ENCODE measurements at regions not wholly inside any gene's neighbourhood (a gene's known extent, or its start where the extent isn't known, plus 50 kb on each side); places are given as distances from the start of the nearest gene placed in this dataset.

- Histone ChIP-seq H3K4me1 (0 out of 3 replicates have a peak, but pooled peaks cover under 1% of the 10 kb centered on the region), H3K27ac (no peak overlapping the region), H3K4me3 (no peak overlapping the region), H3K9me3 (peaks cover 12% of the 10 kb centered on the region; the same call in 2 of the 3 replicates), H3K4me2 (no peak overlapping the region)
- ChIA-PET POLR2A (no interaction called here), CTCF (no interaction called here)
- DNase-seq (ENCODE audit: low read depth in 1 of 2, low spot score in 1 of 2) (no peak), ATAC-seq (no peak), FAIRE-seq (no peak)
- TF ChIP-seq JUN (IDR thresholded peaks at IDR 0.05) (no peak), CEBPB (IDR thresholded peaks at IDR 0.05) (no peak), HEYL (CRISPR knock-in tag; IDR thresholded peaks at IDR 0.05) (no peak), HOXB13 (CRISPR knock-in tag; IDR thresholded peaks at IDR 0.05; ENCODE audit: low read depth) (no peak), GATA3 (IDR thresholded peaks at IDR 0.05; ENCODE audit: borderline replicate concordance) (no peak), EP300 (IDR thresholded peaks at IDR 0.05) (no peak), RNF2 (IDR thresholded peaks at IDR 0.05; ENCODE audit: borderline replicate concordance, low read depth) (no peak), NPAS2 (CRISPR knock-in tag; IDR thresholded peaks at IDR 0.05; ENCODE audit: borderline replicate concordance) (no peak), HOXA7 (CRISPR knock-in tag; IDR thresholded peaks at IDR 0.05) (no peak), HOXB5 (CRISPR knock-in tag; IDR thresholded peaks at IDR 0.05) (no peak), MAFK (IDR thresholded peaks at IDR 0.05; ENCODE audit: partially characterized antibody) (no peak), PBX3 (IDR thresholded peaks at IDR 0.05) (no peak), MYC (IDR thresholded peaks at IDR 0.05; ENCODE audit: borderline replicate concordance, low read length) (no peak)
These were observed 191.7 kb upstream of the TCF21 start for GRCh38 chr6:133697185-133697584.

DNA sequence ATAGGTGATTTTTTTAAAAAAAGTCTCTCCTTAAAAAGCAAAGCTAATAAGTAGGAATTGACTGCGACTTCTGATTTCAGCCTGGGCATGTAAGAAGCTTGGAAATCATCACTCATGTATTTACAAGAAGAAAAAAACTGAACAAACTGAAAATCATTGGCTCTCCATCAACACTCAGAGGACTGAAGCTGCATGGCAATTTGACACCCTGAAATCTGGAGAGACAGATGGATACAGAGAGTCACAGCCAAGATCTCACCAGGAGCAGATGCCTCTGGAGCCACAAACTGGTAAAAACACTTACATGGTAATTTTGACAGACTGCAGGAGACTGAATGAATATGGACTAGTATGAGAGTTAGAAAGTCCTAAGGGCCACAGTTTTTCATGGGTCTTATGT lies 191.2 kb upstream of the TCF21 start:
- FAIRE-seq (no peak), ATAC-seq (no peak), DNase-seq (ENCODE audit: low read depth in 1 of 2, low spot score in 1 of 2) (no peak)
- Histone ChIP-seq H3K27ac (peak overlapping the region in 1 of 2 experiments; percentile 5; a peak in 2 of 6 replicates), H3K4me3 (no peak overlapping the region), H3K4me2 (no peak overlapping the region), H3K4me1 (0 out of 3 replicates have a peak, but pooled peaks cover 4% of the 10 kb centered on the region), H3K9me3 (peaks cover 9% of the 10 kb centered on the region; the same call in 2 of the 3 replicates)
- TF ChIP-seq CEBPB (IDR thresholded peaks at IDR 0.05), result no peak
- no peak for TF ChIP-seq PBX3 (IDR thresholded peaks at IDR 0.05)
- TF ChIP-seq NR3C1 (IDR thresholded peaks at IDR 0.05), result no peak
- TF ChIP-seq RNF2 (IDR thresholded peaks at IDR 0.05; ENCODE audit: borderline replicate concordance, low read depth), result no peak
- TF ChIP-seq ZFP36 (IDR thresholded peaks at IDR 0.05; ENCODE audit: borderline replicate concordance, partially characterized antibody), result no peak
- TF ChIP-seq HDAC2 (IDR thresholded peaks at IDR 0.05), result no peak
- CTCF ChIA-PET, result no interaction called here
- POLR2A ChIA-PET, result no interaction called here
- WGBS (ENCODE audit: missing lambda C conversion rate), result 83% methylated on average over 1 of the region's 1 CpG

- Histone ChIP-seq H3K4me1 (0 out of 3 replicates have a peak, but pooled peaks cover 4% of the 10 kb centered on the region), H3K9me3 (peaks cover 9% of the 10 kb centered on the region; the same call in 2 of the 3 replicates), H3K4me3 (no peak overlapping the region), H3K4me2 (no peak overlapping the region), H3K27ac (peak overlapping the region in 1 of 2 experiments; percentile 42; a peak in 2 of 6 replicates)
- POLR2A ChIA-PET, result no interaction called here
- ATAC-seq (no peak), FAIRE-seq (no peak), DNase-seq (ENCODE audit: low read depth in 1 of 2, low spot score in 1 of 2) (no peak)
- 88% methylated on average over 1 of the region's 1 CpG for WGBS (ENCODE audit: missing lambda C conversion rate)
- CTCF ChIA-PET, result no interaction called here
- TF ChIP-seq EHF (CRISPR knock-in tag; IDR thresholded peaks at IDR 0.05) (no peak), E2F6 (IDR thresholded peaks at IDR 0.05; ENCODE audit: borderline replicate concordance, low read depth) (no peak), POLR2AphosphoS2 (conservative IDR thresholded peaks at IDR 0.05; ENCODE audit: low read length) (no peak), RAD21 (conservative IDR thresholded peaks at IDR 0.05 in 1 of 2, IDR thresholded peaks at IDR 0.05 in 1 of 2) (no peak), CHD4 (IDR thresholded peaks at IDR 0.05; ENCODE audit: borderline replicate concordance) (no peak), PHF8 (IDR thresholded peaks at IDR 0.05; ENCODE audit: borderline replicate concordance, low read depth) (no peak)
These were observed 190.6 kb upstream of the TCF21 start for GRCh38 chr6:133698272-133698671.

All from A549 (cell line).